Sigmoid colon (tissue), 6 donors: ENCODE measurements at regions not wholly inside any gene's neighbourhood (a gene's known extent, or its start where the extent isn't known, plus 50 kb on each side); places are given as distances from the start of the nearest gene placed in this dataset.

Experiments used
- DNase-seq: peaks from one replicate; pipeline ENCODE4 v3.0.0-alpha.2; 2019
- H3K27ac ChIP-seq, 4 donors: fragments of 200-600 bp; sonication (generic); one replicate each; pipeline ENCODE4 v1.5.1; 2016 to 2019; ENCODE audit warnings: mild to moderate bottlenecking in 1 of 4
- H3K27me3 ChIP-seq, 3 donors: fragments of 200-600 bp; sonication (generic); one replicate each; pipeline ENCODE4 v1.5.1; 2019; ENCODE audit warnings: mild to moderate bottlenecking in 1 of 3
- H3K36me3 ChIP-seq, 4 donors: fragments of 200-600 bp; sonication (generic); one replicate each; pipeline ENCODE4 v1.5.1; 2016 to 2019
- H3K4me1 ChIP-seq, 4 donors: fragments of 200-600 bp; sonication (generic); one replicate each; pipeline ENCODE4 v1.5.1; 2017 to 2019
- H3K4me3 ChIP-seq, 4 donors: fragments of 200-600 bp; sonication (generic); one replicate each; pipeline ENCODE4 v1.5.1; 2017 to 2019; ENCODE audit warnings: mild to moderate bottlenecking in 2 of 4, moderate library complexity in 1 of 4
- H3K9me3 ChIP-seq, 4 donors: fragments of 200-600 bp in 3 of 4; sonication (generic) in 3 of 4; one replicate each; pipeline versions ENCODE4 v1.5.1 to v1.6.1; 2013 to 2019
- CTCF ChIP-seq, 4 experiments: fragments of 450-650 bp in 3 of 4; fragments of 200-600 bp in 1 of 4; IDR thresholded peaks; one replicate each; pipeline ENCODE4 v1.5.1; 2016 to 2019; ENCODE audit warnings: antibody characterized with exemption in 4 of 4, mild to moderate bottlenecking in 3 of 4, moderate library complexity in 2 of 4
- EP300 ChIP-seq, 4 donors: sonication (generic); formaldehyde crosslinking; IDR thresholded peaks; one replicate each; pipeline ENCODE4 v1.6.1; 2017; ENCODE audit warnings: antibody characterized with exemption in 4 of 4
- POLR2A ChIP-seq, 2 donors: fragments of 450-650 bp; IDR thresholded peaks; one replicate each; pipeline ENCODE4 v1.6.1; 2016; ENCODE audit warnings: antibody characterized with exemption in 2 of 2, mild to moderate bottlenecking in 2 of 2, moderate library complexity in 2 of 2
- POLR2AphosphoS5 ChIP-seq, 4 donors: sonication (generic); formaldehyde crosslinking; IDR thresholded peaks; one replicate each; pipeline ENCODE4 v1.6.1; 2017; ENCODE audit warnings: antibody characterized with exemption in 4 of 4
- WGBS, 2 donors: extraction: QIAGEN DNeasy Blood & Tissue Kit; methylation state at CpG; one replicate each; pipeline ENCODE4 v1.1.7; 2013; 5-methylcytosine and 5-hydroxymethylcytosine counted together
- intact Hi-C: fragments of 100-400 bp; cut with DNase I; formaldehyde crosslinking; loops from one replicate; pipeline ENCODE4 v1.15.1; 2023
- donor health status: healthy with polysubstance abuse.
- donor health status: healthy.

- intact Hi-C loops, result no loop called here
- DNase-seq, result no peak
- Histone ChIP-seq H3K4me3 (no peak overlapping the region), H3K27me3 (no peaks in the 10 kb centered on the region), H3K4me1 (no peaks in the 10 kb centered on the region), H3K27ac (no peak overlapping the region), H3K9me3 (no peaks in the 10 kb centered on the region), H3K36me3 (no peaks in the 10 kb centered on the region)
- TF ChIP-seq CTCF (IDR thresholded peaks at IDR 0.05) (no peak), EP300 (IDR thresholded peaks at IDR 0.05) (no peak), POLR2AphosphoS5 (IDR thresholded peaks at IDR 0.05) (no peak), POLR2A (IDR thresholded peaks at IDR 0.05) (no peak)
- 17 to 47% methylated on average over 3 of the region's 3 CpGs for WGBS, 2 donors
Observed at GRCh38 chr3:182078316-182078715, 366.6 kb downstream of the SOX2 start.

GRCh38 chr3:182078929-182079328, 367.2 kb downstream of the SOX2 start:
- intact Hi-C loops, result no loop called here
- Histone ChIP-seq H3K4me1 (no peaks in the 10 kb centered on the region), H3K36me3 (no peaks in the 10 kb centered on the region), H3K27me3 (no peaks in the 10 kb centered on the region), H3K4me3 (no peak overlapping the region), H3K27ac (no peak overlapping the region), H3K9me3 (no peaks in the 10 kb centered on the region)
- 59 to 77% methylated on average over 5 of the region's 5 CpGs for WGBS, 2 donors
- no peak for DNase-seq
- TF ChIP-seq POLR2A (IDR thresholded peaks at IDR 0.05) (no peak), CTCF (IDR thresholded peaks at IDR 0.05) (no peak), EP300 (IDR thresholded peaks at IDR 0.05) (no peak), POLR2AphosphoS5 (IDR thresholded peaks at IDR 0.05) (no peak)

DNA sequence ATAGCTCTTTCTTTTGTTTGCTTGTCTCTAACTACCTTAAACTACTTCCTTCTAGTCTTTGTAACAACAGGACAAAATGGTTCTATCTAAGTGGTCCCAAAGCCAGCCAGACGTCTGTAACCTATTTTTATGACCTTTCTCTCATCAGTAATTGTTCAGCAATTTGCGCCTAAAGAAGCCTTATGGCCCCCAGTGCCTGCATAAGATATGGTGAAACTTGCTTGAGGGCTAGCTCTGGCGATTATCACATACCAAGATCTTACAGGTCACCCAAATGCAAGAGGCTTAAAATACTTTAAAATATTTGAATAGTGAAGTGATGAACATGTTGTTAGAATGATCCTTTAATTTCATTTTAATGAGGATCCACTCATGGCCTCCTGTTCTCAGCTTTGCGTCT, 369.4 kb downstream of the SOX2 start:
- H3K4me3 ChIP-seq, result no peak overlapping the region
- no peak for TF ChIP-seq EP300 (IDR thresholded peaks at IDR 0.05)
- TF ChIP-seq CTCF (IDR thresholded peaks at IDR 0.05), result no peak
- no peak for TF ChIP-seq POLR2A (IDR thresholded peaks at IDR 0.05)
- no peak for TF ChIP-seq POLR2AphosphoS5 (IDR thresholded peaks at IDR 0.05)
- intact Hi-C loops, result no loop called here
- H3K4me1 ChIP-seq, result no peaks in the 10 kb centered on the region
- H3K9me3 ChIP-seq, result no peaks in the 10 kb centered on the region
- DNase-seq, result no peak
- no peak overlapping the region for H3K27ac ChIP-seq
- 58 to 69% methylated on average over 4 of the region's 4 CpGs for WGBS, 2 donors
- H3K27me3 ChIP-seq, result no peaks in the 10 kb centered on the region
- H3K36me3 ChIP-seq, result no peaks in the 10 kb centered on the region

DNA sequence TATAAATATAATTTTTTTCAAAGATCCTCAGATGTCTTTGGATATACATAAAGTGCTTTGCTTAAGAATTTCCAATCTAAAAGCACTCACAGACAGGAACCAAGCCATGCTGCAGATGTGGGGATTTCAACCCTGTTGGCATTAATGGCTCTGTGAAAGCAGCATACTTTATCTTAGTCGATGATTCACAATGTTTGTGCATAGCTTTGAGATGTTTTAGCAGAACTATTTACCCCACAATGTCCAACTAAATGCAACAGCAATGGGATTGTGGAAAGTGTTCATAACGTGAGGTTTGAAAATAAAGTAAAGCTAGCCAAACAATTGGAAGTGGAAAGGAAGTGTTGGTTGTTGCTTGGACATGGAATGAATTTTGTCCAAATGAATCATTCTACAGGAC, 371.4 kb downstream of the SOX2 start:
- TF ChIP-seq POLR2A (IDR thresholded peaks at IDR 0.05), result no peak
- TF ChIP-seq EP300 (IDR thresholded peaks at IDR 0.05), result no peak
- no peak for TF ChIP-seq POLR2AphosphoS5 (IDR thresholded peaks at IDR 0.05)
- no peak for TF ChIP-seq CTCF (IDR thresholded peaks at IDR 0.05)
- intact Hi-C loops, result no loop called here
- H3K27ac ChIP-seq, result no peak overlapping the region
- no peaks in the 10 kb centered on the region for H3K9me3 ChIP-seq
- H3K4me1 ChIP-seq, result no peaks in the 10 kb centered on the region
- DNase-seq, result no peak
- H3K4me3 ChIP-seq, result no peak overlapping the region
- WGBS, 2 donors, result 37 to 54% methylated on average over 2 of the region's 2 CpGs
- H3K27me3 ChIP-seq, result no peaks in the 10 kb centered on the region
- no peaks in the 10 kb centered on the region for H3K36me3 ChIP-seq

DNA sequence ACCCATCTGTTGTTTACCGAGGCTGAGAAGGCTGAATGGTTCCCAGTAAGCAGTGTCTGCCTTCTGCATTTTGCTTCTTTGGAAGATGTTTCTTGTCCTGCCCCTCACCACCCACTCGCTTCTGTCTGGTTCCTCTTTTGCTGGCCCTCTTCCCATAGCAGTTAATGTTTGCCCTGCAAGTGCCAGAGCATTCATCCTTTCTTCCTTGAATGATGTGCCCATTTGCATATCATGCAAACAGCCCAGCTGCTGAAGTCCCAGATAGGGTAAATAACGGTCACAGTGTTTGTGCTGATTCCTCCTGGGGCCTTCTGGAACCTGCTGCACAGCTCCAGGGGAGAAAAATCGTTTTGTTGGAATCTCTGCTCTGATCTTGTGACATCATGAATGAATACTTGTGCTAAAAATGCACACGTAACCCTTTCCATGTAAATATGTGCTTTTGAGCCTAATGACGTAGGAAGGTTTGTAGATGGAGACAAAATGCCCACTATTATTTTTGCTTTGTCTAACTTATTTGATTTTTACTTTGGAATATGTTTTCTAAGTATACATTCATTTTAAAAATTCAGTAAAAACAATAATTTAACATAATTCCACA, 381.0 kb downstream of the SOX2 start:
- 20 to 30% methylated on average over 6 of the region's 6 CpGs for WGBS, 2 donors
- Histone ChIP-seq H3K27ac (no peak overlapping the region), H3K27me3 (no peaks in the 10 kb centered on the region), H3K4me1 (no peaks in the 10 kb centered on the region), H3K4me3 (no peak overlapping the region), H3K9me3 (no peaks in the 10 kb centered on the region), H3K36me3 (no peaks in the 10 kb centered on the region)
- no peak for DNase-seq
- no peak for TF ChIP-seq EP300 (IDR thresholded peaks at IDR 0.05)
- intact Hi-C loops, result loop anchor here (10.0 kb wide), 1 partner anchor 162 kb away; no protein-coding TSS in a partner anchor
